HG03342 (cell line): ENCODE measurements at regions not wholly inside any gene's neighbourhood (a gene's known extent, or its start where the extent isn't known, plus 50 kb on each side); places are given as distances from the start of the nearest gene placed in this dataset.

Source experiments
- ATAC-seq: cut with Tn5 transposase; IDR thresholded peaks from one replicate; pipeline ENCODE4 v1.9.1; 2021; ENCODE audit warnings: mild to moderate bottlenecking, moderate library complexity; ENCODE audit not compliant: unreplicated experiment

- ATAC-seq, result no peak
These were observed 216.8 kb downstream of the TM9SF2 start for GRCh38 chr13:99717959-99718674.

- no peak for ATAC-seq
These were observed 207.9 kb downstream of the TM9SF2 start for GRCh38 chr13:99709134-99709533.

GRCh38 chr13:99704390-99704789, 203.1 kb downstream of the TM9SF2 start:
- no peak for ATAC-seq

- no peak for ATAC-seq
These were observed 202.6 kb downstream of the TM9SF2 start for GRCh38 chr13:99703908-99704307.

- no peak for ATAC-seq
These were observed 201.5 kb downstream of the TM9SF2 start for GRCh38 chr13:99702687-99703319.

GRCh38 chr13:99700468-99700867, 199.2 kb downstream of the TM9SF2 start:
- ATAC-seq, result no peak

GRCh38 chr13:99698816-99699099, 197.5 kb downstream of the TM9SF2 start:
- no peak for ATAC-seq

- no peak for ATAC-seq
These were observed 196.9 kb downstream of the TM9SF2 start for GRCh38 chr13:99698010-99698815.

- no peak for ATAC-seq
These were observed 194.6 kb downstream of the TM9SF2 start for GRCh38 chr13:99695857-99696256.

GRCh38 chr13:99693852-99694611, 192.8 kb downstream of the TM9SF2 start:
- ATAC-seq, result no peak

GRCh38 chr13:99693351-99693750, 192.1 kb downstream of the TM9SF2 start:
- no peak for ATAC-seq

- no peak for ATAC-seq
These were observed 191.6 kb downstream of the TM9SF2 start for GRCh38 chr13:99692854-99693253.

- ATAC-seq, result no peak
These were observed 190.3 kb downstream of the TM9SF2 start for GRCh38 chr13:99691552-99691951.

- no peak for ATAC-seq
These were observed 189.3 kb downstream of the TM9SF2 start for GRCh38 chr13:99690426-99691174.

- no peak for ATAC-seq
These were observed 188.7 kb downstream of the TM9SF2 start for GRCh38 chr13:99689955-99690354.

GRCh38 chr13:99688776-99689175, 187.5 kb downstream of the TM9SF2 start:
- ATAC-seq, result no peak

GRCh38 chr13:99687723-99688397, 186.6 kb downstream of the TM9SF2 start:
- ATAC-seq, result no peak

- ATAC-seq, result no peak
These were observed 185.7 kb downstream of the TM9SF2 start for GRCh38 chr13:99686944-99687411.

GRCh38 chr13:99686157-99686572, 184.9 kb downstream of the TM9SF2 start:
- ATAC-seq, result no peak

- no peak for ATAC-seq
These were observed 180.4 kb downstream of the TM9SF2 start for GRCh38 chr13:99681695-99682094.
